ENCODE measurements at regions not wholly inside any gene's neighbourhood (a gene's known extent, or its start where the extent isn't known, plus 50 kb on each side); places are given as distances from the start of the nearest gene placed in this dataset.

DNA sequence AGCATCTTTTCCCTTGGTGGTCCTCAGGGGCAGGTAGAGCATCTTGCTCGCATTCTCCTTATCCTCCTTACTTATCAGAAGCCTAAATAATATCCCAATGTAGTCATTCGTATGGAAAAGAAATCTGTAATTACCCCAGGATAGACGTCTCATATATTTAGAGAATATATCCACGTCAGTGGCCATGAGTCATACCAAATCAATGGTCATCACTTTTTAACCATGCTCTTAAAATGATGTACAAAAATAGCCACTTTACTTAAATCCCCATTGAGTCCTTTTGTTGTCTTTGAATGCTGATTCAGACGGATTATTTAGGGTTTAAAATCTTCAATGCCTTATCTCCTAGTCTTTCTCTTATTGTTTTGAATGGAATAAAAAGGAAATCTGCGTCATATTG is 231.7 kb upstream of the STXBP5 start:
- BruUV-seq (replicated peaks): no TSS peak
- Histone ChIP-seq H3K27ac (ENCODE audit: low read length) (no peak overlapping the region), H3K36me3 (ENCODE audit: control insufficient read depth, insufficient read depth, low read length) (no peaks in the 10 kb centered on the region), H3K9me3 (ENCODE audit: control insufficient read depth, insufficient read depth, low read depth, low read length) (no peaks in the 10 kb centered on the region), H3K4me1 (ENCODE audit: control insufficient read depth, insufficient read depth, low read length) (0 out of 2 replicates have a peak, but pooled peaks cover 2% of the 10 kb centered on the region), H3K27me3 (ENCODE audit: control insufficient read depth, insufficient read depth, low read length) (no peaks in the 10 kb centered on the region), H3K4me3 (ENCODE audit: low read depth in 2 of 2, low read length in 2 of 2) (no peak overlapping the region)
- intact Hi-C loops (cut with micrococcal nuclease; ENCODE audit: unreplicated experiment): no loop called here
- ChIA-PET CTCF (no interaction called here), POLR2A (no interaction called here)
- TF ChIP-seq TCF7L2 (IDR thresholded peaks at IDR 0.05; ENCODE audit: low read depth, low read length): no peak
- TF ChIP-seq SIN3A (IDR thresholded peaks at IDR 0.05; ENCODE audit: borderline replicate concordance, insufficient read depth, low read depth, low read length): no peak
- TF ChIP-seq CTCF (IDR thresholded peaks at IDR 0.05): no peak
- TF ChIP-seq REST (IDR thresholded peaks at IDR 0.05; ENCODE audit: insufficient read depth in 1 of 2, low read depth in 2 of 2, low read length in 1 of 2): no peak
- TF ChIP-seq POLR2AphosphoS5 (IDR thresholded peaks at IDR 0.05; ENCODE audit: low read depth, low read length): no peak
- in situ Hi-C loops (cut with HindIII; ENCODE audit: low pct_unique_long_range_greater_than_20kb, low sequenced_read_pairs): no loop called here
- DNase-seq (ENCODE audit: low read depth, low spot score) (no peak), ATAC-seq (no peak)

DNA sequence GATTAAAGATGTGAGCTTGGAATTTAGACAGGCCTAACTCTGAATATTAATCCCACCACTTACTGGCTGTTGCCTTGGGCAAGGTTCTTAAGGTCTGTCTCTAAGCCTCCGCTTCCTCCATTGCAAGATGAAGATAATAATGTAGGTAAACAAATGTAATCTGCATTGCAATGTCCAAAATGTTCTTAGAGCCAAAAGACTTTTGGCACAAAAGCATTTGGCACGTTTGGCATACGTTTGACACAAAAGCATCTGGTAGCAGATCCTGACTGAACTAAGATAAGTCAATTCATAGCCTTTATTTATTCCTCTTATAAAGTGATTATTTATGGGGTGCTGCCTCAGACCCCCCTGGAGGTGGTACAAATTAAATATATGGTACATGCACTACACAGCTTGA is 229.9 kb upstream of the STXBP5 start:
- H3K27ac ChIP-seq (ENCODE audit: low read length): no peak overlapping the region; the same call in 1 of the 2 replicates
- ChIA-PET CTCF (no interaction called here), POLR2A (no interaction called here)

More for the DNA sequence above, 229.9 kb upstream of the STXBP5 start:
- Histone ChIP-seq H3K36me3 (ENCODE audit: control insufficient read depth, insufficient read depth, low read length) (no peaks in the 10 kb centered on the region), H3K9me3 (ENCODE audit: control insufficient read depth, insufficient read depth, low read depth, low read length) (no peaks in the 10 kb centered on the region), H3K4me3 (ENCODE audit: low read depth in 2 of 2, low read length in 2 of 2) (no peak overlapping the region), H3K27me3 (ENCODE audit: control insufficient read depth, insufficient read depth, low read length) (no peaks in the 10 kb centered on the region), H3K4me1 (ENCODE audit: control insufficient read depth, insufficient read depth, low read length) (no peaks in the 10 kb centered on the region)
- BruUV-seq (replicated peaks): no TSS peak
- in situ Hi-C loops (cut with HindIII; ENCODE audit: low pct_unique_long_range_greater_than_20kb, low sequenced_read_pairs) (no loop called here), intact Hi-C loops (cut with micrococcal nuclease; ENCODE audit: unreplicated experiment) (no loop called here)
- TF ChIP-seq POLR2AphosphoS5 (IDR thresholded peaks at IDR 0.05; ENCODE audit: low read depth, low read length) (no peak), REST (IDR thresholded peaks at IDR 0.05; ENCODE audit: insufficient read depth in 1 of 2, low read depth in 2 of 2, low read length in 1 of 2) (no peak), TCF7L2 (IDR thresholded peaks at IDR 0.05; ENCODE audit: low read depth, low read length) (no peak), CTCF (IDR thresholded peaks at IDR 0.05) (no peak), SIN3A (IDR thresholded peaks at IDR 0.05; ENCODE audit: borderline replicate concordance, insufficient read depth, low read depth, low read length) (no peak)
- ATAC-seq: no peak
- DNase-seq (ENCODE audit: low read depth, low spot score): no peak
